ENCODE measurements at regions not wholly inside any gene's neighbourhood (a gene's known extent, or its start where the extent isn't known, plus 50 kb on each side); places are given as distances from the start of the nearest gene placed in this dataset.

DNA sequence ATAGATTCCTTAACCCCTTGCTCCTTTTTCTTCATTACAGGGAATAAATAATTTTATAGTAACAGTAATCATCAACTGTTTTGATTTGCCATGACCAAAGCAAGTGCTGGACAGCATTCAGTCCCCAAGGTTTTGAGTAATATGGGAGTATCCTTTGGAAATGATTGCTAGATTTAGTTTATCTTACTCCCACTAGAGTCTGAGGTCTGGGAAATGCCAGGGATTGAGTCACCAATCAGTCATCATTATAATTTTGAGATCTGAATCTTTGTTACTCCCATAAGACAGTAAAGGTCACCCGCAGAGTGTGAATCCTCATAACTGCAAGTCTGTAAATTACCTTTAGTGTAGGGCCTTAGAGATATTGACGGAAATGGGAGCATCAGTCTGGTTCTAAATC lies 133.7 kb upstream of the SEMA3E start (continued):
- TF ChIP-seq CHD7 (IDR thresholded peaks at IDR 0.05; ENCODE audit: insufficient replicate concordance, low read length) (no peak), TAF1 (IDR thresholded peaks at IDR 0.05; ENCODE audit: low read depth, low read length) (no peak), ZNF274 (IDR thresholded peaks at IDR 0.05; ENCODE audit: borderline replicate concordance, extremely low read depth, low read length) (no peak), ASH2L (IDR thresholded peaks at IDR 0.05; ENCODE audit: low read length) (no peak), TEAD4 (IDR thresholded peaks at IDR 0.05; ENCODE audit: low read depth, low read length) (no peak), BRCA1 (IDR thresholded peaks at IDR 0.05; ENCODE audit: low read depth, low read length) (no peak), CHD2 (IDR thresholded peaks at IDR 0.05; ENCODE audit: low read length) (no peak), SP1 (IDR thresholded peaks at IDR 0.05; ENCODE audit: low read depth, low read length) (no peak), MAFK (IDR thresholded peaks at IDR 0.05; ENCODE audit: low read depth, low read length) (no peak)
- TF ChIP-seq, protein P1, sequence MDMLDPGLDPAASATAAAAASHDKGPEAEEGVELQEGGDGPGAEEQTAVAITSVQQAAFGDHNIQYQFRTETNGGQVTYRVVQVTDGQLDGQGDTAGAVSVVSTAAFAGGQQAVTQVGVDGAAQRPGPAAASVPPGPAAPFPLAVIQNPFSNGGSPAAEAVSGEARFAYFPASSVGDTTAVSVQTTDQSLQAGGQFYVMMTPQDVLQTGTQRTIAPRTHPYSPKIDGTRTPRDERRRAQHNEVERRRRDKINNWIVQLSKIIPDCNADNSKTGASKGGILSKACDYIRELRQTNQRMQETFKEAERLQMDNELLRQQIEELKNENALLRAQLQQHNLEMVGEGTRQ (IDR thresholded peaks at IDR 0.05; ENCODE audit: low read length), result no peak

Measured in H1 (cell line).